ENCODE measurements at regions not wholly inside any gene's neighbourhood (a gene's known extent, or its start where the extent isn't known, plus 50 kb on each side); places are given as distances from the start of the nearest gene placed in this dataset. TPM values are rescaled to one million over a fixed set of nuclear protein-coding genes. Genes with fewer than 3 reads are reported as not detected.
A peak's percentile ranks its signal among the peaks of the same experiment; 100 is the strongest.

MicroRNAs encoded in the stretch of these regions (microRNA counts, 767-probe panel; counts per million panel counts)
- microRNA hsa-miR-548ab = 879 counts per million, percentile 95 among the panel's probes with 10 or more counts

Small RNA genes lying in the stretch of these regions (microRNA-seq; reads per million reads assigned to microRNA genes)
- 0 reads per million in 2 experiments for gene MIR548AB (ENCODE audit: borderline microRNAs expressed in 2 of 2, borderline number of aligned reads in 2 of 2, borderline replicate concordance in 1 of 2)

Small RNA genes lying in the stretch of these regions (small RNA-seq; reads per million reads assigned to genes)
- gene MIR548AB (ENCODE audit: insufficient read depth) (not detected), gene NDUFA4P2 (ENCODE audit: insufficient read depth) (not detected), gene RNU1-43P (ENCODE audit: insufficient read depth) (not detected), gene RNU6-461P (ENCODE audit: insufficient read depth) (not detected), gene TUBBP11 (ENCODE audit: insufficient read depth) (not detected)
